H1 (cell line): ENCODE measurements at regions not wholly inside any gene's neighbourhood (a gene's known extent, or its start where the extent isn't known, plus 50 kb on each side); places are given as distances from the start of the nearest gene placed in this dataset.
A peak's percentile ranks its signal among the peaks of the same experiment; 100 is the strongest.

Experiments used
- CTCF ChIA-PET: fragments of 300-600 bp; sonication (Branson Sonifier 250); formaldehyde crosslinking; loops from one replicate; lab custom pipeline; 2021; ENCODE audit not compliant: partially characterized antibody; lab: Charles Lee
- POLR2A ChIA-PET: fragments of 300-600 bp; sonication (Branson Sonifier 250); formaldehyde crosslinking; loops from one replicate; lab custom pipeline; 2021; ENCODE audit warnings: inconsistent platforms; ENCODE audit not compliant: partially characterized antibody; lab: Charles Lee
- DNase-seq, 2 experiments: peaks; one replicate each; pipeline versions ENCODE4 v3.0.0 to v3.0.0-alpha.2; 2010 to 2022; ENCODE audit warnings: low spot score in 2 of 2, low read depth in 1 of 2, mixed read lengths in 1 of 2
- FAIRE-seq: peaks from 2 replicates; lab custom pipeline; 2011; peaks lifted over from hg19 to GRCh38; lab: Jason Lieb, UNC
- H2AFZ ChIP-seq: 2 replicates; pipeline ENCODE4 v1.8.1; 2012; ENCODE audit warnings: low read length, inconsistent platforms
- H2AK5ac ChIP-seq: 2 replicates; pipeline ENCODE4 v1.6.1; 2013; ENCODE audit warnings: low read depth, low read length
- H2BK120ac ChIP-seq: replicated peaks from 2 replicates; pipeline ENCODE3; 2013; ENCODE audit warnings: low read depth, low read length, inconsistent platforms
- H2BK12ac ChIP-seq: 2 replicates; pipeline ENCODE4 v1.6.1; 2013; ENCODE audit warnings: low read depth, low read length
- H2BK15ac ChIP-seq: 2 replicates; pipeline ENCODE4 v1.6.1; 2013; ENCODE audit warnings: low read length
- H2BK20ac ChIP-seq: 2 replicates; pipeline ENCODE4 v1.6.1; 2013; ENCODE audit warnings: low read length
- H2BK5ac ChIP-seq: 2 replicates; pipeline ENCODE4 v1.6.1; 2013; ENCODE audit warnings: low read depth, low read length
- H3K14ac ChIP-seq: 2 replicates; pipeline ENCODE4 v1.6.1; 2013; ENCODE audit warnings: inconsistent platforms; ENCODE audit not compliant: insufficient read length
- H3K18ac ChIP-seq: 2 replicates; pipeline ENCODE4 v1.6.1; 2013; ENCODE audit warnings: low read length; ENCODE audit errors: extremely low read depth
- H3K23ac ChIP-seq: 2 replicates; pipeline ENCODE4 v1.6.1; 2013; ENCODE audit warnings: inconsistent platforms; ENCODE audit not compliant: insufficient read length
- H3K23me2 ChIP-seq: 2 replicates; pipeline ENCODE4 v1.6.1; 2013; ENCODE audit warnings: low read depth, low read length
- H3K27ac ChIP-seq: 2 replicates; pipeline ENCODE4 v1.6.1; 2011; ENCODE audit warnings: low read depth, low read length, inconsistent platforms
- H3K27me3 ChIP-seq, 4 experiments: replicated peaks in 1 of 4; 1 replicate in 1 of 4; 2 replicates in 3 of 4; pipeline versions ENCODE4 v1.6.1 to v1.8.1; 2011 to 2013; ENCODE audit warnings: low read length in 3 of 4, mild to moderate bottlenecking in 3 of 4, inconsistent platforms in 2 of 4, mixed read lengths in 2 of 4, moderate library complexity in 1 of 4; ENCODE audit not compliant: control insufficient read depth in 3 of 4, insufficient read depth in 3 of 4; ENCODE audit errors: extremely low read depth in 1 of 4
- H3K36me3 ChIP-seq, 4 experiments: 2 replicates each; pipeline versions ENCODE4 v1.6.1 to v1.8.1; 2011 to 2013; ENCODE audit warnings: mild to moderate bottlenecking in 4 of 4, low read length in 3 of 4, moderate library complexity in 2 of 4, control low read depth in 1 of 4, inconsistent platforms in 1 of 4; ENCODE audit not compliant: insufficient read depth in 4 of 4, control insufficient read depth in 2 of 4
- H3K4ac ChIP-seq: replicated peaks from 2 replicates; pipeline ENCODE3; 2013; ENCODE audit warnings: low read length, low read depth, mixed read lengths, inconsistent platforms; ENCODE audit not compliant: insufficient read length
- H3K4me1 ChIP-seq, 4 experiments: replicated peaks in 1 of 4; 1 replicate in 1 of 4; 2 replicates in 3 of 4; pipeline versions ENCODE4 v1.6.1 to v1.8.1; 2011 to 2013; ENCODE audit warnings: low read length in 3 of 4, inconsistent platforms in 2 of 4, mixed read lengths in 1 of 4; ENCODE audit not compliant: insufficient read depth in 4 of 4, control insufficient read depth in 3 of 4
- H3K4me2 ChIP-seq, 2 experiments: 2 replicates each; pipeline versions ENCODE4 v1.6.1 to v1.8.1; 2011 to 2013; ENCODE audit warnings: low read depth in 2 of 2, low read length in 2 of 2, control low read depth in 1 of 2, inconsistent platforms in 1 of 2, mild to moderate bottlenecking in 1 of 2; ENCODE audit not compliant: insufficient read depth in 1 of 2
- H3K4me3 ChIP-seq, 4 experiments: fragments of 200-600, 300-600 bp in 1 of 4; sonication (generic), shearing (Covaris generic), sonication (Bioruptor Twin) in 1 of 4; 2 replicates each; pipeline versions ENCODE4 v1.5.1 to v1.8.1; 2011 to 2016; ENCODE audit warnings: low read length in 4 of 4, low read depth in 3 of 4, control low read depth in 2 of 4, inconsistent platforms in 2 of 4, mild to moderate bottlenecking in 2 of 4, mixed read lengths in 1 of 4, moderate library complexity in 1 of 4; ENCODE audit not compliant: insufficient read depth in 2 of 4; ENCODE audit errors: extremely low read depth in 1 of 4
- H3K56ac ChIP-seq: replicated peaks from 2 replicates; pipeline ENCODE3; 2013; ENCODE audit warnings: low read depth, mild to moderate bottlenecking, mixed read lengths, low read length, inconsistent platforms; ENCODE audit not compliant: insufficient read length
- H3K79me1 ChIP-seq: 2 replicates; pipeline ENCODE4 v1.6.1; 2013; ENCODE audit warnings: low read depth, low read length, control low read depth
- H3K79me2 ChIP-seq, 2 experiments: 2 replicates each; pipeline versions ENCODE4 v1.6.1 to v1.8.1; 2012 to 2013; ENCODE audit warnings: low read length in 2 of 2, mild to moderate bottlenecking in 2 of 2, inconsistent platforms in 1 of 2; ENCODE audit not compliant: insufficient read depth in 2 of 2, control insufficient read depth in 1 of 2
- H3K9ac ChIP-seq, 4 experiments: replicated peaks in 1 of 4; 1 replicate in 1 of 4; 2 replicates in 3 of 4; pipeline versions ENCODE4 v1.6.1 to v1.8.1; 2011 to 2013; ENCODE audit warnings: low read depth in 3 of 4, low read length in 3 of 4, control low read depth in 2 of 4, mild to moderate bottlenecking in 2 of 4, moderate library complexity in 2 of 4, inconsistent platforms in 1 of 4; ENCODE audit errors: extremely low read depth in 1 of 4
- H3K9me3 ChIP-seq, 2 experiments: 2 replicates each; pipeline versions ENCODE4 v1.6.1 to v1.8.1; 2012 to 2013; ENCODE audit warnings: mild to moderate bottlenecking in 2 of 2, moderate library complexity in 2 of 2, control low read depth in 1 of 2, inconsistent platforms in 1 of 2, low read depth in 1 of 2, low read length in 1 of 2, mixed read lengths in 1 of 2; ENCODE audit not compliant: insufficient read depth in 2 of 2
- H4K20me1 ChIP-seq, 2 experiments: replicated peaks in 1 of 2; 2 replicates each; pipeline versions ENCODE3 to v1.8.1; 2011 to 2013; ENCODE audit warnings: inconsistent platforms in 2 of 2, low read length in 2 of 2, mild to moderate bottlenecking in 1 of 2; ENCODE audit not compliant: insufficient read depth in 2 of 2, control insufficient read depth in 1 of 2
- H4K5ac ChIP-seq: 2 replicates; pipeline ENCODE4 v1.6.1; 2013; ENCODE audit warnings: low read length, low read depth, mixed read lengths, inconsistent platforms; ENCODE audit not compliant: insufficient read length
- H4K8ac ChIP-seq: 2 replicates; pipeline ENCODE4 v1.8.0; 2013; ENCODE audit warnings: mild to moderate bottlenecking, moderate library complexity, low read length, inconsistent platforms; ENCODE audit not compliant: insufficient read depth; ENCODE audit errors: extremely low read depth
- H4K91ac ChIP-seq: replicated peaks from 2 replicates; pipeline ENCODE3; 2013; ENCODE audit warnings: low read length, mixed read lengths, inconsistent platforms; ENCODE audit not compliant: insufficient read length
- ASH2L ChIP-seq: fragments of 200-600, 300-600 bp; sonication (generic); IDR thresholded peaks from one replicate; pipeline ENCODE4 v1.7.1; 2017; ENCODE audit warnings: low read length
- EZH2 ChIP-seq: fragments of 200-600 bp; sonication (generic); IDR thresholded peaks from 2 replicates; pipeline ENCODE4 v1.7.1; 2012; ENCODE audit warnings: low read depth, mild to moderate bottlenecking, moderate library complexity, low read length, inconsistent platforms; ENCODE audit not compliant: severe bottlenecking
- GTF2F1 ChIP-seq: IDR thresholded peaks from 2 replicates; pipeline ENCODE4 v1.6.1; 2012; ENCODE audit warnings: low read depth, low read length, improper control_type of control experiment, borderline replicate concordance
- KDM5A ChIP-seq: fragments of 200-600 bp; IDR thresholded peaks from 2 replicates; pipeline ENCODE4 v1.7.1; 2012; ENCODE audit warnings: mild to moderate bottlenecking, low read length, inconsistent platforms, mixed read lengths
- MAFK ChIP-seq: IDR thresholded peaks from 2 replicates; pipeline ENCODE4 v1.6.1; 2012; ENCODE audit warnings: low read depth, mild to moderate bottlenecking, improper control_type of control experiment, low read length
- NANOG ChIP-seq: IDR thresholded peaks from 2 replicates; pipeline ENCODE4 v1.6.1; 2011; ENCODE audit warnings: low read length, low read depth, mild to moderate bottlenecking, inconsistent platforms; ENCODE audit not compliant: insufficient read depth, poor library complexity, severe bottlenecking
- RXRA ChIP-seq: IDR thresholded peaks from 2 replicates; pipeline ENCODE4 v1.6.1; 2011; ENCODE audit warnings: low read depth, mild to moderate bottlenecking, low read length, moderate library complexity; ENCODE audit not compliant: insufficient read depth
- SAP30 ChIP-seq: fragments of 300-600 bp; sonication (generic); IDR thresholded peaks from 2 replicates; pipeline ENCODE4 v1.7.1; 2012; ENCODE audit warnings: low read length, moderate library complexity, mild to moderate bottlenecking, inconsistent platforms; ENCODE audit not compliant: insufficient read depth, insufficient replicate concordance
- SP1 ChIP-seq: IDR thresholded peaks from 2 replicates; pipeline ENCODE4 v1.6.1; 2011; ENCODE audit warnings: low read depth, low read length
- SUZ12 ChIP-seq: fragments of 200-600 bp; sonication (generic); IDR thresholded peaks from 2 replicates; pipeline ENCODE4 v1.6.1; 2012; ENCODE audit warnings: mild to moderate bottlenecking, inconsistent platforms, low read length, moderate library complexity, mixed read lengths
- TAF1 ChIP-seq: IDR thresholded peaks from 2 replicates; pipeline ENCODE4 v1.6.1; 2011; ENCODE audit warnings: mild to moderate bottlenecking, low read depth, low read length
- YY1 ChIP-seq: IDR thresholded peaks from 2 replicates; pipeline ENCODE4 v1.6.1; 2011; ENCODE audit warnings: low read depth, mild to moderate bottlenecking, low read length
- TF ChIP-seq, protein P1 (sequence below): IDR thresholded peaks from 2 replicates; pipeline ENCODE4 v1.6.1; 2012; ENCODE audit warnings: inconsistent platforms
- TF ChIP-seq, protein P2 (sequence below): IDR thresholded peaks from 2 replicates; pipeline ENCODE4 v1.6.1; 2012; ENCODE audit warnings: low read length, inconsistent platforms

DNA sequence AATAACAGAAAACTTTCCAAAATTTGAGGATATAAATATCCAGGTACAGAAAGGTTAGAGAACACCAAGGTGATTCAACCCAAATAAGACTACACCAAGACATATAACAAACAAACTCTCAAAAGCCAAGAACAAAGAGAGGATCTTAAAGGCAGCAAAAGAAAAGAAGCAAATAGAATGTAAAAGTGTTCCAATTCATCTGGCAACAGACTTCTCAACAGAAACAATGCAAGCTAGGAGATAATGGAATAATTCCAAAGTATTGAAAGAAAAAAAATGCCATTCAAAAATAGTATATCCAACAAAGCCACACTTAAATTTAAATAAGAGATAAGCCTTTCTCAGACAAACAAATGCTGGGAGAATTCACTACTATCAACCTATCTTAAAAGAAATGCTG is 153.0 kb upstream of the FAT3 start:
- Histone ChIP-seq H2AFZ (no peak overlapping the region), H2BK15ac (no peak overlapping the region), H2BK120ac (no peak overlapping the region), H3K79me2 (no peaks in the 10 kb centered on the region), H3K79me1 (no peaks in the 10 kb centered on the region), H3K23me2 (no peaks in the 10 kb centered on the region), H3K36me3 (no peaks in the 10 kb centered on the region), H3K56ac (no peak overlapping the region), H3K27me3 (no peaks in the 10 kb centered on the region), H2BK5ac (no peak overlapping the region), H3K4me3 (no peak overlapping the region), H3K18ac (no peak overlapping the region), H2AK5ac (no peak overlapping the region), H3K4me1 (no peaks in the 10 kb centered on the region), H4K5ac (no peak overlapping the region), H2BK20ac (no peak overlapping the region), H3K14ac (no peak overlapping the region), H3K23ac (no peak overlapping the region), H3K9me3 (peaks cover 12 to 15% of the 10 kb centered on the region in 2 experiments), H3K9ac (no peak overlapping the region), H2BK12ac (no peak overlapping the region), H3K4ac (no peak overlapping the region), H4K91ac (no peak overlapping the region), H3K4me2 (no peak overlapping the region), H4K20me1 (no peaks in the 10 kb centered on the region), H4K8ac (no peak overlapping the region), H3K27ac (no peak overlapping the region)
- ChIA-PET CTCF (interaction anchor here (1.0 to 1.2 kb wide), 2 partner anchors 63 to 816 kb away, joined by 3 read pairs; no protein-coding TSS in a partner anchor), POLR2A (no interaction called here)
- no peak for DNase-seq
- peak; percentile 48 for FAIRE-seq
- TF ChIP-seq, protein P1, sequence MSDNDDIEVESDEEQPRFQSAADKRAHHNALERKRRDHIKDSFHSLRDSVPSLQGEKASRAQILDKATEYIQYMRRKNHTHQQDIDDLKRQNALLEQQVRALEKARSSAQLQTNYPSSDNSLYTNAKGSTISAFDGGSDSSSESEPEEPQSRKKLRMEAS, result no peak
- TF ChIP-seq SAP30 (no peak), KDM5A (no peak), GTF2F1 (no peak), SUZ12 (no peak), NANOG (no peak), EZH2 (no peak), ASH2L (no peak), YY1 (no peak), MAFK (no peak), TAF1 (no peak), SP1 (no peak), RXRA (no peak)
- TF ChIP-seq, protein P2, sequence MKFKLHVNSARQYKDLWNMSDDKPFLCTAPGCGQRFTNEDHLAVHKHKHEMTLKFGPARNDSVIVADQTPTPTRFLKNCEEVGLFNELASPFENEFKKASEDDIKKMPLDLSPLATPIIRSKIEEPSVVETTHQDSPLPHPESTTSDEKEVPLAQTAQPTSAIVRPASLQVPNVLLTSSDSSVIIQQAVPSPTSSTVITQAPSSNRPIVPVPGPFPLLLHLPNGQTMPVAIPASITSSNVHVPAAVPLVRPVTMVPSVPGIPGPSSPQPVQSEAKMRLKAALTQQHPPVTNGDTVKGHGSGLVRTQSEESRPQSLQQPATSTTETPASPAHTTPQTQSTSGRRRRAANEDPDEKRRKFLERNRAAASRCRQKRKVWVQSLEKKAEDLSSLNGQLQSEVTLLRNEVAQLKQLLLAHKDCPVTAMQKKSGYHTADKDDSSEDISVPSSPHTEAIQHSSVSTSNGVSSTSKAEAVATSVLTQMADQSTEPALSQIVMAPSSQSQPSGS, result no peak
